Left renal pelvis (tissue), 4 donors: ENCODE measurements at regions not wholly inside any gene's neighbourhood (a gene's known extent, or its start where the extent isn't known, plus 50 kb on each side); places are given as distances from the start of the nearest gene placed in this dataset.

Experiments
- DNase-seq, 4 donors: peaks; one replicate each; pipeline ENCODE4 v3.0.0-alpha.2; 2013; ENCODE audit warnings: low read depth in 4 of 4, low spot score in 3 of 4

DNA sequence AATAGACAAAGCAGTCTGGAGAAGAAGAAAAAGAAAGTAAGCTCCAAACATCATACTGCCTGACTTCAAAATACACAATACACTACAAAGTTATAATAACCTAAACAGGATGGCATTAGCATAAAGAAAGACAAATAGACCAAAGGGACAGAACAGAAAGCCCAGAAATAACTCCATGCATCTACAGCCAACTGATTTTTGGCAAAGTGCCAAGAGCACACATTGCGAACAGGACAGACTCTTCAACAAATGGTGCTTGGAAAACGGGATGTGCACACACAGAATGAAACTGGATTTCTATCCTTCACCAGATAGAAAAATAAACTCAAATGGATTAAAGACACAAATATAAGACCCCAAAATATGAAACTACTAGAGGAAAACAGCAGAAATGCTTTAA lies 66.6 kb upstream of the SPATA31E1 start:
- DNase-seq, result no peak

DNA sequence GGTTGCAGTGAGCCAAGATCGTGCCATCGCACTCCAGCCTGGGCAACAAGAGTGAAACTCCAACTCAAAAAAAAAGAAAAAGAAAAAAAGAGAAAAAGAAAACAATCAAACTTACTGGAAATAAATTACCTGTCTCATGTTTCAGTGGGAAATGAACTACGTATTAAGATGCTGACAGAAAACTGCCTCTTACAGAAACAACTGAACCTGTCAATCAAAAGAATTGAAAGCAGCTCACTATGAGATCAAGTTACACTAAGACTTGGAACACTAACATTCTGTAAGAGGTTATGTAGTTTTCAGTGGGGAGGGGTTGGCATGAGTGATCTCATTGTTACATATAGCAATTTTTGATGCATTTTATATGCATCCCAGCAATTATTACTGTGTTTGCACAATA lies 64.4 kb upstream of the SPATA31E1 start:
- no peak for DNase-seq

DNA sequence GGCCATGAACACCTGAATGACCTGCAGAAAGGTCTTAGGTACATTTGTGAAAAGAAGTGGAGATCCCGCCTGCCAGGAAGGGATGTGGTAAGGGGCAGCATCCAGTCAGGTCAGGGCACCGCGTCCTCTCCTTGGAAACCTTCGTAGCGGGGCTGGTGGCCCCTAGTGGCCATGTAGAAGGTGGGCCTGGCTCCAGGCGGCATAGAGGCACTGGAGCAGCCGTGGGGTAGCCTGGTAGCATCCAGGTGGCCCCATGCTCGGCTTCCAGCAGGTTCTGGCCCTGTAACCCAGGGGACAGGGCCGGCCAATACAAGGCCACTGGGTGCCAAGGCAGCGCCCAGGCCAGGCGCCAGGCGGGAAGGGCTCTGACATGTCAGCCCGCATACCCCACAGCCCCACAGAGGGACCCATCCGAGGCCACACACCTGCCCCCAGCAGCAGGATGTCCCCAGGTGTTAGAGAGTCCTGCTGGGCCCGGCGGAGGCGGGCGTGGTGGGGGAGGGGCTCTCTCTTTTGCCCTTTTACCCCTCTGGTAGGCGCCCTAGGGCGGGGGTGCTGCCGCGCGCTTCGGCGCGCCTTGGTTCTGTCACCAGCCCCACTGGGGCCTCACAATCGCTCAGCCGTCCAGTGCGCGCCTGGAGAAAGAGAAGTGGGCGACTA lies 58.3 kb upstream of the SPATA31E1 start:
- DNase-seq, result no peak

DNA sequence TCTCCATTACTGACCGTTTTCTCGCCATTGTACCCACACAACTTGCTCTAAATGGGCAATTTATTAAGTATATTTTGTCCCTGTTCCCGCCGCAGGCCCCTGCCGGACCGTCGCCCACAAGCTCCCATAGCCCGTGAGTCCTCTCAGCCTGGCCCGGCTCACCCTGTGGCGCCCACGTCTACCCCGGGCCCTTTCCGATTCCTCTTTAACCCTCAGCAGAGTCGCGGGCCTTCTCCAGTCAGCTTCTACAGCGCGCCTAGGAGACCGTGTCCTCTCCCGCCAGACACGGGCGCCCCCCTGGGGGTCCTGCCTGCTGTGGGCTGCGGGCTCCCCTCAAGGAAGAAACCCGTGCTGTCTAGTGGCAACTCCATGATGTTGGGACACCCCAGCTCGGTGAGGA lies 57.8 kb upstream of the SPATA31E1 start:
- DNase-seq, result no peak

DNA sequence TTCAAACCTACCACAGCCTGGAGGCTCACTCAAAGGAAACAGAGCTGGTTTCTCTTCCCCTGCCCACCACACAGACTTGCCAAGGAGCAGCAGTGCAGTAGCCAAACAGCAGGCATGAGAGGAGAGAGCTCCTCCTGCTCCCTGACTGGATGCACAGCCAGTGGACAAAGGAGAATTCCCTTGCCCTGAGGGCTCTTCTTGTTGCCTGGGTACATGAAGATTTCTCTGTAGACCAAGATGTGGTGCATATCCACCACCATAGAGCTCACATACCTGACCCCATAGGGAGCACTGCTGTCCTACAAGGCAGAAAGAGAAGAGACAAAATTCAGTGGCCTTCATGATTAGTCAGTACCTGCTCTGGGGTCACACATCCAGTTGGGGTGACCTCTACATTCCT lies 56.3 kb upstream of the SPATA31E1 start:
- DNase-seq, result no peak

DNA sequence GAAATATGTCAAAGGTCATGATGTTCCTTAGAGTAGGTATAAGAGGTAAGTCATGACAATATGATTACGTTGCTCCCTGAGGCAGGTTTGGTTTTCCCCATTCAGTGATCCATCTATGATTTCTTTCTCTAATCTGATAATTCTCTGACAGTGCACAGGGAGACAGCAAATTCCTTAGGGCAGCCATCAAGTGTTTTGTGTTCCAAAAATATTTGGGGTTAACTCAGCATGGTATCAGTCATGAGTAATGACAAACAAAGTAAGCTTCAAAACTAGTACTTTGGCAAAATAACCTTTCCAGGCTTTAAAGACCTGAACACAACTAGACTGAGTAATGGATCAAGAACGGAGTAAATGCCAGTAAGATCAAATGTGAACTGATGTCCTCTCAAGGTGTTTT lies 55.3 kb upstream of the SPATA31E1 start:
- no peak for DNase-seq

DNA sequence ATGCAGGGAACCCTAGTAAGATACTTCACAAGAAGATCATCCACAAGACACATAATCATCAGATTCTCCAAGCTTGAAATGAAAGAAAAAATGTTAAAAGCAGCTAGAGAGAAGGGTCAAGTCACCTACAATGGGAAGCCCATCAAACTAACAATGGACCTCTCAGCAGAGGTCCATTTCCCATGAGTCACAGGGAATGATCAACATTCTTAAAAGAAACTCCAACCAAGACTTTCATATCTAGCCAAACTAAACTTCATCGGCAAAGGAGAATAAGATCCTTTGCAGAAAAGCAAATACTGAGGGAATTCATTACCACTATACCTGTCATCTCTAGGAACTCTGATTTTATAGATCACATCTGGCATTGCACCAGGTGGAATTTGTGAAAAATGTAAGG lies 52.9 kb upstream of the SPATA31E1 start:
- no peak for DNase-seq

DNA sequence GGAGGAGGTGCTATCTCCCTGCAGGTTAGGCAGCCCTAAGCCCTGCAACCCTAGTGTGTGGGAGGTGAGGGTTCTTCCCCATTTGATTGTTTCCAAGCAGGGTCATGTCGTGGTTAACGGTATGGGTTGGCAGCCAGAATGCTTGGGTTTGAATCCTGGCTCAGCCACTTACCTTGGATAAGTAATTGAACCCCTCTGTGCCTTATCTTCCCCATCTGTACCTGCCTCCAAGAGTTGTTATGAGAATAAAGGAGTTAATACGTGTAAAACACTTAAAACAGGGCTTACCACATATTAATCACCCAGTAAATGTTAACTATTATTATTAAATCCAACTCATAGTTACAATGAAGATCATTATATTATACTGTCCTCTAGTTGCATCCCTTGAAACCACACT lies 52.2 kb upstream of the SPATA31E1 start:
- no peak for DNase-seq

DNA sequence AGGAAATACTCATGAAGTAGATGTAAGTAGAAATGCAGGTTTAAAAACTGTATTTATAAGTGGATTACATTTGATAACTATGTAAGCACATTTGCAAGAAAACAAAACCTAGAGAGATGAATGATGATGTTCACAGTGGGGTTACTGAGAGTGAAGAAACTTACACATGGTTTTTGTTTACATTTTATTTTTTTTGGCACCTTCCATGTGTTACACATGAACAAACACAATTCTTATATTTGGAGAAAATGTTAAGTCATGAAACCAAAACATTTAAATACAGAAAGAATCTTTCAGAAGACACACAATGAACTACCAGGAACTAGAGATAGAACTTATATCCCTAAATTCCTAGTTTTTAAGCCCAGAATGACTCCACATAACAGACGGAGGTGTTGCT lies 51.5 kb upstream of the SPATA31E1 start:
- DNase-seq, result no peak
